AG04449 (cell line): ENCODE measurements at regions not wholly inside any gene's neighbourhood (a gene's known extent, or its start where the extent isn't known, plus 50 kb on each side); places are given as distances from the start of the nearest gene placed in this dataset.

Experiments used
- CTCF ChIA-PET: fragments of 350-600 bp; formaldehyde crosslinking; extraction: SDS; loops from one replicate; lab custom pipeline; 2021; ENCODE audit warnings: antibody characterized with exemption; lab: Yijun Ruan, JAX
- POLR2A ChIA-PET: fragments of 400-600, 350-600 bp; formaldehyde crosslinking; extraction: SDS; loops from one replicate; lab custom pipeline; 2020; ENCODE audit warnings: antibody characterized with exemption, inconsistent platforms; lab: Yijun Ruan, JAX
- DNase-seq: peaks from one replicate; pipeline ENCODE4 v3.0.0-alpha.2; 2010; ENCODE audit warnings: low read depth, low spot score
- H3K4me3 ChIP-seq: 2 replicates; pipeline ENCODE4 v1.5.1; 2011; ENCODE audit warnings: low read depth, mild to moderate bottlenecking, control low read depth, low read length
- CTCF ChIP-seq: IDR thresholded peaks from one replicate; pipeline ENCODE4 v1.5.1; 2011; ENCODE audit warnings: mild to moderate bottlenecking, moderate library complexity, low read length, control low read depth, inconsistent platforms; ENCODE audit not compliant: insufficient read depth; ENCODE audit errors: missing control alignments

- DNase-seq = no peak
- no peak for TF ChIP-seq CTCF
- CTCF ChIA-PET = no interaction called here
- POLR2A ChIA-PET = no interaction called here
- H3K4me3 ChIP-seq = no peak overlapping the region
These were observed 828.2 kb downstream of the ADGRL2 start for GRCh38 chr1:82628887-82629286.

GRCh38 chr1:82625537-82625936, 824.8 kb downstream of the ADGRL2 start:
- TF ChIP-seq CTCF = no peak
- DNase-seq = no peak
- POLR2A ChIA-PET = no interaction called here

GRCh38 chr1:82621076-82621475, 820.3 kb downstream of the ADGRL2 start:
- ChIA-PET POLR2A (no interaction called here), CTCF (no interaction called here)
- DNase-seq = no peak
- H3K4me3 ChIP-seq = no peak overlapping the region
- TF ChIP-seq CTCF = no peak

More at GRCh38 chr1:82625537-82625936, 824.8 kb downstream of the ADGRL2 start:
- no peak overlapping the region for H3K4me3 ChIP-seq
- CTCF ChIA-PET = no interaction called here

GRCh38 chr1:82614090-82614489, 813.4 kb downstream of the ADGRL2 start:
- H3K4me3 ChIP-seq = no peak overlapping the region
- DNase-seq = no peak
- TF ChIP-seq CTCF = no peak
- ChIA-PET POLR2A (no interaction called here), CTCF (no interaction called here)

GRCh38 chr1:82612986-82613385, 812.3 kb downstream of the ADGRL2 start:
- POLR2A ChIA-PET = no interaction called here
- H3K4me3 ChIP-seq = no peak overlapping the region
- DNase-seq = no peak
- no peak for TF ChIP-seq CTCF
- CTCF ChIA-PET = no interaction called here

GRCh38 chr1:82606546-82606945, 805.8 kb downstream of the ADGRL2 start:
- ChIA-PET CTCF (no interaction called here), POLR2A (no interaction called here)
- DNase-seq = no peak
- no peak overlapping the region for H3K4me3 ChIP-seq
- TF ChIP-seq CTCF = no peak
